HG03196 (cell line): ENCODE measurements at regions not wholly inside any gene's neighbourhood (a gene's known extent, or its start where the extent isn't known, plus 50 kb on each side); places are given as distances from the start of the nearest gene placed in this dataset.
A peak's percentile ranks its signal among the peaks of the same experiment; 100 is the strongest.
"Not testable (repeated sequence)": the region's sequence is repeated elsewhere in the genome, so short reads cannot be mapped to it uniquely, and the experiment has no call there.

Experiments
- ATAC-seq: cut with Tn5 transposase; IDR thresholded peaks from one replicate; pipeline ENCODE4 v1.9.1; 2021; ENCODE audit not compliant: unreplicated experiment

GRCh38 chr5:124957063-124957462, 210.6 kb upstream of the ZNF608 start:
- no peak for ATAC-seq

DNA sequence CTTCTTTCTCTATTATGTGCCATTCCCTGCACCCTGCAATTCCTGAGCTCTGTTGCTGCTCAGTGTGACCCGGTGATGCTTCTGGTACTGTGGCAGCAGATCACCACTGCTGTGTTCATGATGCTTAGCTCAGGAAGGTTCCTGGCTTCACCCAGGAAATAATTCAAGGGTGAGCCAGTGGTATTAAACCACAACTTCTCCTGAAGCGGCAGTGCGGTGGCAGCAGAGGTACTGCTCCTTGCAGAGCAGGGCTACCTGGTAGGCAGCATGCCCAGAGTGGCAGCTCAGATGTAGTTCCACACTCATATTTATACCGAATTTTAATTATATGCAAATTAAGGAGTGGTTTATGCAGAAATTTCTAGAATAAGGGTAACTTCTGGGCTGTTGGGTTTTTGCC, 213.8 kb upstream of the ZNF608 start:
- no peak for ATAC-seq

- ATAC-seq = no peak
These were observed 215.1 kb upstream of the ZNF608 start for GRCh38 chr5:124961521-124961920.

DNA sequence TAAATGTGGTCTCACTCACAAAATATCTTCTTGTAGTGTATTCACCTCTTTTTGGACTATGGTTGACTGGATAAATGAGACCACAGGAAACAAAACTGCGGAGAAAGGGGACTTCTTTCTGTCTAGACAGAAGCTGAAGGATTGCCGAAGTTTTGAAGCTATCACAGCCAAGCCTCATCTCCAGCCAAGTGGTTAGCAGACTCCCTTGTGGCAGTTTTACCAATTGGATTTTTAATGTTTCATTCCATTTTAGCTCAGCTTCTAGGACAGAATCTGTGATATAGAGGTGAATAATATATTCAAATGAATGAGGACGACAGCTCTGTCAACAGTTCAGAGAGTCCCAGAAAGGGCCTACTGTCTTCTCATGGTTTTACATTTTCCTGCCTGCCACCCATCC, 215.7 kb upstream of the ZNF608 start:
- ATAC-seq = no peak

- no peak for ATAC-seq
These were observed 216.3 kb upstream of the ZNF608 start for GRCh38 chr5:124962735-124963134.

DNA sequence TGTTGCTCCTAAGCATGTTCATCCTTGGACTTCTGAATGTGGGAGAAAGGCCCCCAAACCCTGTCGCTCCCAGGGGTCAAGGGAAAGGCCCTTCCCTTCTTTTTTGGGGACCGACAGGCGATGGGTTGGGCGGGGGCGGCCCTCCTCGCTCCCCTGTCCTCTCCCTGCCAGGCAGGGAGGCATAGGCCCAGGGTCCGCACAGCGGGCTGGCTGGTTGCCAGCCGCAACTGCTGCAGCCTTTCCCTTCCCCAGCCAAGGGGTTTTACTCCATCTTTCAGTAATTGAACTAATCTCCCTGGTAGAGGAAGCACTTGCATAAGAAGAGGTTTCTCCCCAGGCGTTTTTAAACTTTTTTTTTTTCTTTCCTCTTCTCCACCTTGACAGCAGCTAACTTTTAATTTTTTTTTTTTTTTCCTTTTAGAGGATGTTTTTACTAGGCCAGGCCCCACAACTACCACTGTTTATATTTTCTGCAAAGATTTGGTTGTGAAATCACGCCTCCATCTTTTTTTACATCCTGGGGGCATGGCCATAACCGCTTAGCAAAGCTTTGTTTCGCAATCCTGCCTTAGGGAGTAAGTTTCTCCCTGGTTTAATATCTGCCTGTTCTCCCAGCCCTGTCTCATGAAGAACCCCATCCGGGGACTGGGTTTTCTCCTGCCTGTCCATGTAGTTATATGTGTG, 216.9 kb upstream of the ZNF608 start:
- ATAC-seq = no peak

GRCh38 chr5:124966741-124967140, 220.3 kb upstream of the ZNF608 start:
- ATAC-seq = not testable (repeated sequence)

DNA sequence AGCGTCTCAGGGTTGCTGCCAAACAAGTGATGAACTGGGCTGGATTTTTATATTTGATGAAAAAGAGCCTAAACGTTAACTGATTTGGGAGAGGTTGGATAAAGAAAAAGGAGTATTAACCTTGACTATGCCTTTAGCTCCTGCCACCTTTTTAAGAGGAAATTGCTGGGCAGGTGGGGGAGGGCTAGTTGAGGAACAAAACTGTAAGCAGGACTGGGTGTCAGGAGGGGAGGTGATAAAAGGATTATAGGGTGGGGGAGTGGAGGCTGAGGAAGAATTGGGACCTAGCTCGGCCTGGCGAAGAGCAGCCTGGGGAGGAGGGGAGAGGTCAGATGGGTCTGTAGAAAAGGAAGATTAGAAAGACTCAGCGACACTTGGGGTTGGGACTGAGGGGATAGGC, 223.9 kb upstream of the ZNF608 start:
- ATAC-seq = not testable (repeated sequence)

GRCh38 chr5:124972703-124973102, 226.3 kb upstream of the ZNF608 start:
- ATAC-seq = no peak

DNA sequence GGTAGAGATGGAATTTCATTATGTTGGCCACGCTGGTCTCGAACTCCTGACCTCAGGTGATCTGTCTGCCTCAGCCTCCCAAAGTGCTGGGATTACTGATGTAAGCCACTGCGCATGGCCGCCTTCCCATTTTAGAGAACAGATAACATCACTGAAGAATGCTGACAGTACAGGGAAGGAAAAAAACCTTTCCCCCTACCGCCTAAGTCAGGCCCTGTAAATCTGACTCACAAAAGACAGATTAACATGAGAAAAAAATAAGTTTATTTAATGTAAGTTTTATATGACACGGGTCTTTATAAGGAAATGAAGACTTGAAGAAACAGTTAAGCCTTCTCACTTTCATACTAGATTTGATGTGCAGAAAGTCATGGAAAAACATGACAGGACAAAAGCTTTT, 227.2 kb upstream of the ZNF608 start:
- no peak for ATAC-seq

- ATAC-seq = no peak
These were observed 229.6 kb upstream of the ZNF608 start for GRCh38 chr5:124976086-124976485.

- no peak for ATAC-seq
These were observed 232.8 kb upstream of the ZNF608 start for GRCh38 chr5:124979251-124979650.

DNA sequence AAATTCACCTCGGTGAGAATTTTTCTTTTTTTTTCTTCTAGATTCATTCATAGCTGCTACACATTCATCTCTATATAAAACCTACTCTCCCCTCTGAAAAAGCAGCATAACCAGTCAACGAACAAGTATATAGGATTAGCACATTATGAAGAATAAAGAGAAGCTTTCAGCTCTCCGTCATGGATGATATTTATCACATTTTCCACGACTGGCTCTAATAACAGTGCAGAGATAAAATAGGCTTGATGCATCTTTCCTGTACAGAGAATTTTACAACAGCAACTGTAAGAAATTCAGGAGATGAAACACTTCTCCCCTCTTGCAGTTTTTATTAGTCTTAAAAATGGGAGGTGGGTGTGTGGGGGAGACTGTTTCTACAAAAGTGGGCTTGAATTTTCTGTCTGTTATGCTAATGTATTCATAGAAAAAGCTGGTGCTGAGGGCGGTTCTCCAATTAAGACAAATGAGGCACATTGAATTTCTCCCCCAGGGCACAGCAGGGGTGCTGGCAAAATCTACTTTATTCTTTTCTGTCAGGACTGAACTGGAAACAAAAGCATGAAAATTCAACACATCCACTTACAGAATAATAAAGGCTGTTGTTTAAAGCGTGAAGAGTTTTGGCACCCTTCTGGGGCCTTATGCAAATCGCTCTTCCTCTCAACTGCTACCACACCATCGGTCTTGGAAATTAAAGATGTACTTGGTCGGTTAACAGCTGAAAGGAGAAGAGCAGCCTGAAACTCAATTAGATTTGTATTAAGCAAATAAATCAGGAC, 233.9 kb upstream of the ZNF608 start:
- peak; percentile 97 for ATAC-seq

GRCh38 chr5:124981901-124982300, 235.5 kb upstream of the ZNF608 start:
- ATAC-seq = no peak

GRCh38 chr5:124986170-124986569, 239.7 kb upstream of the ZNF608 start:
- ATAC-seq = no peak

DNA sequence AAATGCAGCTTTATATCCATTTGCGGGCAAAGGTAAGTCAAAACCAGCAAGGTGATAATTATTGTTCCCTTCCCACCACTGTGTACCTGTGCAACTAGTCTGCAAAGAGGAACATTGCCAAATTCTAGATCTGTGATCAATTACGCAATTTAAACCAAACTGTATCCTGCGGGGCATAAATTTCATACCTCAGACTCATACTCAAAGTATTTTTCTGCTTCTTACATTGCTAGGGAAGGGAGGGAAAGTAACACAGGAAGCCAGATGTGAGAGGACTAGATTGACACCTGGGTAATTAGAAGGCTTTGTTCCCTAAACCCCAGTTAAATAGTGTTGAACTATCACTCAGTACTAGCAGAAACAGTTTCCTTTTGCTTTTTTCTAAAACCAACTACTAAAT, 240.2 kb upstream of the ZNF608 start:
- no peak for ATAC-seq

- ATAC-seq = not testable (repeated sequence)
These were observed 241.3 kb upstream of the ZNF608 start for GRCh38 chr5:124987786-124988185.

DNA sequence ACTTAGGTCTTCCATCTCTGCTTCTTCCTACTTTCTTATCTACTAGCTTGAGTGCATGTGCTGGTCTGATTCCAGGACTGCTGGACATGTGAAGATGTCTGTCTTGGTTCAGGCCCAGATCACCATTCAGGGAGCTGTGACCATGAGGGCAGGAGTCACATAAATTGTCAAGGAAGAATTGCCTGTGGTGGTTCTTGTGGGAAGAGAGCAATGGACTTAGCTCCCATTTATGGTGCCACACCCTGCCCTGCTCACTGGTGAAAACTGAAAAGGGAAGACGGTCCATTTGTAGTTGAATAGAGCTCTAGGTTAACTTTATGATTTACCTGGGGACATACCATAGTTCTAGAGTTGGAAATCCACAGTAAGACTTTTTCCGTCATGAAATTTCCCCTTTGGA, 244.3 kb upstream of the ZNF608 start:
- no peak for ATAC-seq

GRCh38 chr5:124995421-124995820, 249.0 kb upstream of the ZNF608 start:
- no peak for ATAC-seq

DNA sequence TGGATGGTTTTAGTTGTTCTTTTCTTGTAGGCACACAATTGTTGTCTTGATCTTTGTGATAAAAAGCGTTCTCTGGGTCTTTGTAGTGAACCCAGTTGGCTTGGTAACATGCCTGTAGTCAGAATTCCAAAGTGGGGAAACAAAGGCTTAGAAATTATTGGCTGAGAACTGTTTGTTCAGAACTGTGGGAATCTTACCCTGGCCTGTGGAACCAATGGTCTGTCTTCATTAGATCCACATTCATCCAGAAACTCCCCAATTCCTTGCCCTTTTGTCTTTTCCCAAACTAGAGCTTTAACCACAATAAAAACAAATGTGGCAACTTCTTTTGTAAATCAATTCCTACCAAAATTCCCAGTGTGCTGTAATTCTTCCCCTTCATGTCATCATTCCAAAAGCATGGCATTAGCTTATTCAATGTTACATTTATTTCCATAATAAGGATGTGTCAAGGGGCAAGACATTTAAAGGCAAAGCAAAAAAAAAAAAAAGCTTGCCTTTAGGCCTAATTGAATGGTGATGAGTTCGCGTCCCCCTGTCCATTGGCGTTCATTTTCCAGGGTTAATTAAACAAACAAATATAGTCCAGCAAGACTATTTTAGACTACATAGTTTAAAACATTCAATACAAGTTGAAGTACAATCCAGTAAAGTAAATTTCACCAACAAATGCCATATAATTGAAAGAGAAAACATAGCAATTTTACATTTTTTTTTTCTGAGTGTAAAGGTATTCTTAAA, 249.8 kb upstream of the ZNF608 start:
- ATAC-seq = no peak

GRCh38 chr5:124996764-124997077, 250.3 kb upstream of the ZNF608 start:
- no peak for ATAC-seq
